Stomach (tissue), 8 donors: ENCODE measurements at regions not wholly inside any gene's neighbourhood (a gene's known extent, or its start where the extent isn't known, plus 50 kb on each side); places are given as distances from the start of the nearest gene placed in this dataset.

Experiments used
- DNase-seq, 2 donors: peaks; one replicate each; pipeline versions ENCODE4 v3.0.0 to v3.0.0-alpha.2; 2013 to 2019
- H3K27ac ChIP-seq, 5 donors: fragments of 200-600 bp in 4 of 5; sonication (generic) in 4 of 5; one replicate each; pipeline ENCODE4 v1.5.1; 2013 to 2019; ENCODE audit warnings: mild to moderate bottlenecking in 1 of 5, moderate library complexity in 1 of 5
- H3K27me3 ChIP-seq, 3 donors: fragments of 200-600 bp; sonication (generic); one replicate each; pipeline ENCODE4 v1.5.1; 2017 to 2019; ENCODE audit warnings: mixed run types in 1 of 3
- H3K36me3 ChIP-seq, 4 donors: fragments of 200-600 bp; sonication (generic); 1 replicate in 3 of 4; 2 replicates in 1 of 4; pipeline ENCODE4 v1.5.1; 2016 to 2019
- H3K4me1 ChIP-seq, 4 donors: fragments of 200-600 bp; sonication (generic); one replicate each; pipeline ENCODE4 v1.5.1; 2016 to 2019
- H3K4me3 ChIP-seq, 4 donors: fragments of 200-600 bp; sonication (generic) in 3 of 4; one replicate each; pipeline ENCODE4 v1.5.1; 2016 to 2019; ENCODE audit warnings: mild to moderate bottlenecking in 1 of 4
- H3K9me3 ChIP-seq, 4 donors: fragments of 200-600 bp; sonication (generic); one replicate each; pipeline ENCODE4 v1.5.1; 2016 to 2019
- EP300 ChIP-seq: sonication (generic); formaldehyde crosslinking; IDR thresholded peaks from one replicate; pipeline ENCODE4 v1.6.1; 2017; ENCODE audit warnings: antibody characterized with exemption
- POLR2A ChIP-seq, 4 donors: fragments of 450-650 bp; IDR thresholded peaks; one replicate each; pipeline ENCODE4 v1.6.1; 2016; ENCODE audit warnings: antibody characterized with exemption in 4 of 4, control low read depth in 2 of 4, mild to moderate bottlenecking in 1 of 4, moderate library complexity in 1 of 4
- POLR2AphosphoS5 ChIP-seq, 3 donors: sonication (generic); formaldehyde crosslinking; IDR thresholded peaks; one replicate each; pipeline ENCODE4 v1.6.1; 2016; ENCODE audit warnings: antibody characterized with exemption in 3 of 3
- WGBS, 5 donors: extraction: QIAGEN DNeasy Blood & Tissue Kit in 3 of 5; methylation state at CpG; one replicate each; pipeline versions ENCODE4 v1.1.5 to v1.1.7; 2013 to 2018; 5-methylcytosine and 5-hydroxymethylcytosine counted together
- intact Hi-C: fragments of 100-400 bp; cut with DNase I; formaldehyde crosslinking; loops from one replicate; pipeline ENCODE4 v1.15.1; 2023; ENCODE audit warnings: low total_unique reads
- TF ChIP-seq, protein P1 (sequence below), 7 experiments: fragments of 450-650 bp in 4 of 7; fragments of 200-600 bp in 3 of 7; sonication (generic) in 3 of 7; IDR thresholded peaks; one replicate each; pipeline ENCODE4 v1.5.1; 2016 to 2019; ENCODE audit warnings: antibody characterized with exemption in 7 of 7, control low read depth in 2 of 7, mild to moderate bottlenecking in 1 of 7
- donor health status: healthy with polysubstance abuse.
- donor health status: Bipolar disorder and iron deficiency.
- donor health status: healthy.

DNA sequence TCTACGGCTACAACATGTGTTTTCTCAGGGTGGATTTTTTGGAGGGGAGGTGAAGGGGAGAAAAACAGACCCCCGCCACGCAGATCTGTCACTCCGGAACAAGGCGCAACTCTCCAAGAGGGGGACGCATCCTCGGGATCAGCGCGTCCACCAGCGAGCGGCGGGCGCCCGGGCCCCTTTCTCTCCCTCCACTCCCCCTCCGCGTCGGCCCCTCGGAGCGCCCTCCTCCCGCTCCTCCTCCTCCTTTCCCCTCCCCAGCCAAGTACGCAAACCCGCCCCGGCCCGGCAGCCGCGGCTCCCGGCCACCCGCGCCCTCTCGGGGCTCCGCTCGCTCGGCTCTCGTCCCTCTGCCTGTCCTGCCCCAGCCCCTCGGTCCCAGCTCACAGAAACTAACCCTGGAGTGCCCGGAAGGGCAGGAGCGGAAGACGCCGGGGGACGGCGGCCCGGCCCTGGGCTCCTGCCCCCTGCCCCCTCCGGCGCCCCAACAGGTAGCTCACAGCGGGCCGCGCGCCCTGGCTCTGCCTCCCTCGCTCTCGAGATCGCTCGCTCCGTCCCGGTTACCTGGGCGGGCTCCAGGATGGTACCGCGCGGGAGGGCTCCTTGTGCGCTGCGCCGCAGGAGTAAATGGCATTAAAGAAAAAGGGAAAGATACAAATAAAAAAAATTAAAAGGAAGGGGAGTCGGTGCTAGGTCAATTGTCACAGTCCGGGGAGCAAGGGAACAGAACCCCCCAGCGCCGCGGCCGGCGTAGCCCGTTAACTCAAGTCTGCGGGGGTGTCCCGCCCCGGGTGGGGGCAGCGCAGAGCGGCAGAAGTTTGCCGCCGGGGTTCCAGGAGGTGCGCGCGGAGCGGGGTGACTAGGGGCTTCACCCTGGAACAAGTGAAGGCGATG lies 131.4 kb upstream of the C11orf58 start:
- peaks cover 29 to 51% (median 38%) of the 10 kb centered on the region in 4 donors for H3K4me1 ChIP-seq
- H3K9me3 ChIP-seq: no peaks in the 10 kb centered on the region
- no peaks in the 10 kb centered on the region for H3K36me3 ChIP-seq
- no peak for TF ChIP-seq EP300
- no peak for TF ChIP-seq POLR2A (IDR thresholded peaks at IDR 0.05)
- TF ChIP-seq POLR2AphosphoS5 (IDR thresholded peaks at IDR 0.05): no peak
- TF ChIP-seq, protein P1, sequence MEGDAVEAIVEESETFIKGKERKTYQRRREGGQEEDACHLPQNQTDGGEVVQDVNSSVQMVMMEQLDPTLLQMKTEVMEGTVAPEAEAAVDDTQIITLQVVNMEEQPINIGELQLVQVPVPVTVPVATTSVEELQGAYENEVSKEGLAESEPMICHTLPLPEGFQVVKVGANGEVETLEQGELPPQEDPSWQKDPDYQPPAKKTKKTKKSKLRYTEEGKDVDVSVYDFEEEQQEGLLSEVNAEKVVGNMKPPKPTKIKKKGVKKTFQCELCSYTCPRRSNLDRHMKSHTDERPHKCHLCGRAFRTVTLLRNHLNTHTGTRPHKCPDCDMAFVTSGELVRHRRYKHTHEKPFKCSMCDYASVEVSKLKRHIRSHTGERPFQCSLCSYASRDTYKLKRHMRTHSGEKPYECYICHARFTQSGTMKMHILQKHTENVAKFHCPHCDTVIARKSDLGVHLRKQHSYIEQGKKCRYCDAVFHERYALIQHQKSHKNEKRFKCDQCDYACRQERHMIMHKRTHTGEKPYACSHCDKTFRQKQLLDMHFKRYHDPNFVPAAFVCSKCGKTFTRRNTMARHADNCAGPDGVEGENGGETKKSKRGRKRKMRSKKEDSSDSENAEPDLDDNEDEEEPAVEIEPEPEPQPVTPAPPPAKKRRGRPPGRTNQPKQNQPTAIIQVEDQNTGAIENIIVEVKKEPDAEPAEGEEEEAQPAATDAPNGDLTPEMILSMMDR (IDR thresholded peaks at IDR 0.05): no peak
- intact Hi-C loops: no loop called here
- 1 to 4% (median 1%) methylated on average over 62 to 81 of the region's 81 CpGs for WGBS, 5 donors
- H3K27me3 ChIP-seq: peaks cover 0 to 93% (median 74%) of the 10 kb centered on the region in 3 donors
- peak overlapping the region; percentile 67 to 89 (median 87) for H3K27ac ChIP-seq
- peak; percentile 28 to 84 for DNase-seq
- peak overlapping the region; percentile 58 to 69 (median 64) for H3K4me3 ChIP-seq

DNA sequence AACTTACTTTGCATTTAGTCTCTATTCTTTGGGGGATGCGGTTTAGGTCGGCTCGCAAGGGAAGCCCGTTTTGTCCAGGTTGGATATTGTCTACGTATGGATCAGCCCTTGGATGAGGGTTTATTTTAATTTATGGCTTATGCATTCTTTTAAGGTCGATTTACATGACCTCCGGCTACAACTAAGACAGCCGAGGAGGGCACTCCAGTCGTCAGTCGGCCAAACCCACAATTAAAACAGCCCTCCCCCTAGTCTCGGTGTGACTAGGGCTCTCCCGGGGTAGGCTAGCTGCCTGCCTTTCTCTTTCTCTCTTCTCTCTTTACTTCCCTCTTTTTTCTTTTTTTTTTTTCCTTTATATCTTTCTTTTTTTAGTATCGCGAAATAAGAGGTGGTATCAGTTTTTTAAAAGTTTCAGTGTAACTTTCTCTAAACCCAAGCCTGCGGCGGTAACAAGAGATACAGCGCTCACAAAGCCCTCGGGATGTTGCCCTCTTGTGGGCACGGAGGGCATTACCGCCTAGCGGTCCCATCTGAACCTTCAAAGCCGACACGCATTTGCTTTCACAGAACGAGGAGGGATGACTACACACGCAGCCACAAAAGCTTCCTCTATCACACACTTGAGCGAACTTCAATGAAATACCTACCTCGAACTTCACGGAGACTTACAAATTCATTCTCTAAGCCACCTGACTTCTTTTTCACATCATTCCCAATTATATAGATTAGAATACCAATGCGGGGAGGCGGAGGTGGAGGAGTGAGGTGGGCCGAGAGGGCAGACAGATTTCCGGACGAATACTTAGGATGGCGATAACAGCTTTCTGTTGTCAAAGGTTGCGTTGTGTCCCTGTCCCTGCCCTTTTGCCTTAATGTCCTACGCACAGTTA lies 132.3 kb upstream of the C11orf58 start:
- Histone ChIP-seq H3K36me3 (no peaks in the 10 kb centered on the region), H3K27ac (peak overlapping the region; percentile 78 to 89 (median 87)), H3K4me1 (peaks cover 29 to 48% (median 35%) of the 10 kb centered on the region in 4 donors), H3K9me3 (no peaks in the 10 kb centered on the region), H3K4me3 (peak overlapping the region; percentile 58 to 69 (median 64)), H3K27me3 (peaks cover 0 to 84% (median 66%) of the 10 kb centered on the region in 3 donors)
- DNase-seq: peak; percentile 91 to 97
- TF ChIP-seq, protein P1 (IDR thresholded peaks at IDR 0.05): peak in 6 of 7 experiments; percentile 82 to 99 (median 96)
- peak; percentile 64 to 95 (median 81) for TF ChIP-seq POLR2AphosphoS5 (IDR thresholded peaks at IDR 0.05)
- TF ChIP-seq POLR2A (IDR thresholded peaks at IDR 0.05): no peak
- WGBS, 5 donors: 1 to 3% (median 1%) methylated on average over 36 of the region's 36 CpGs
- intact Hi-C loops: no loop called here

DNA sequence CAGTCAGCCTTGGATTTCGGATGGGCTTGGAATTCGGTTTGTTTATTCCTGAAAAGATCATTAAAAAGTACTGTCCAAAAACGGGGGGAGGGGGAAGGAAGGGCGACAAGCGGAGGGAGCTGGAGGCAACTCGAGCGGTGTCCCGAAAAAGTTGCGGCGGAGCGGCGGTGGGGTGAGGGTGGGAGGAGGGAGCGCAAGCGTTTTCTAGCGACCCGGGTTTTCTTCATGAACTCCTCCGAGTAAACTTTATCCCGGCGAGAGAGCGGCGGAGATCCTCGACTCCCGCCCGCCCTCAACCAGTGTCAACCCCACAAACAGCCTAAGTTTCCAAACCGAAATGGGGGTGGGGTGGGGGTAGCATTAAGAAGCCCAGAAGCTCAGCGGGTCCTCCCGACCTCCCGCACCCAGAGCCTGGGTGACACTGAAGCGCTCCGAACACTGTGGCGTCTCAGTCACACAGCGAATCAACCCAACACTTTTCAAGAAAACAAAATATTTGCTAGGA lies 133.0 kb upstream of the C11orf58 start:
- Histone ChIP-seq H3K9me3 (no peaks in the 10 kb centered on the region), H3K4me3 (peak overlapping the region; percentile 58 to 69 (median 64)), H3K27me3 (peaks cover 0 to 77% (median 59%) of the 10 kb centered on the region in 3 donors), H3K4me1 (peaks cover 29 to 48% (median 35%) of the 10 kb centered on the region in 4 donors), H3K36me3 (no peaks in the 10 kb centered on the region), H3K27ac (peak overlapping the region; percentile 78 to 89 (median 87))
- WGBS, 5 donors: 1 to 3% (median 1%) methylated on average over 28 to 32 of the region's 32 CpGs
- peak; percentile 25 to 72 for DNase-seq
- intact Hi-C loops: no loop called here
- TF ChIP-seq POLR2A (IDR thresholded peaks at IDR 0.05): no peak
- no peak for TF ChIP-seq POLR2AphosphoS5 (IDR thresholded peaks at IDR 0.05)
- TF ChIP-seq, protein P1 (IDR thresholded peaks at IDR 0.05): no peak
- TF ChIP-seq EP300: no peak
